PFSK-1 (cell line): ENCODE measurements at regions not wholly inside any gene's neighbourhood (a gene's known extent, or its start where the extent isn't known, plus 50 kb on each side); places are given as distances from the start of the nearest gene placed in this dataset.

Source experiments
- POLR2AphosphoS5 ChIP-seq: IDR thresholded peaks from 2 replicates; pipeline ENCODE4 v1.6.1; 2012; ENCODE audit warnings: low read depth, mild to moderate bottlenecking, control low read depth, low read length, moderate library complexity
- TAF1 ChIP-seq: IDR thresholded peaks from 2 replicates; pipeline ENCODE4 v1.6.1; 2012; ENCODE audit warnings: low read length, control low read depth, borderline replicate concordance; ENCODE audit not compliant: insufficient read depth
- TF ChIP-seq, protein P1 (sequence below), 2 experiments: IDR thresholded peaks; 2 replicates each; pipeline versions ENCODE4 v1.6.1 to v1.8.0; 2011 to 2012; ENCODE audit warnings: low read depth in 2 of 2, low read length in 2 of 2, control low read depth in 1 of 2, inconsistent platforms in 1 of 2, mild to moderate bottlenecking in 1 of 2, moderate library complexity in 1 of 2; ENCODE audit not compliant: insufficient read depth in 1 of 2

GRCh38 chrX:40414335-40414734 lies 166.4 kb upstream of the ATP6AP2 start:
- TF ChIP-seq, protein P1, sequence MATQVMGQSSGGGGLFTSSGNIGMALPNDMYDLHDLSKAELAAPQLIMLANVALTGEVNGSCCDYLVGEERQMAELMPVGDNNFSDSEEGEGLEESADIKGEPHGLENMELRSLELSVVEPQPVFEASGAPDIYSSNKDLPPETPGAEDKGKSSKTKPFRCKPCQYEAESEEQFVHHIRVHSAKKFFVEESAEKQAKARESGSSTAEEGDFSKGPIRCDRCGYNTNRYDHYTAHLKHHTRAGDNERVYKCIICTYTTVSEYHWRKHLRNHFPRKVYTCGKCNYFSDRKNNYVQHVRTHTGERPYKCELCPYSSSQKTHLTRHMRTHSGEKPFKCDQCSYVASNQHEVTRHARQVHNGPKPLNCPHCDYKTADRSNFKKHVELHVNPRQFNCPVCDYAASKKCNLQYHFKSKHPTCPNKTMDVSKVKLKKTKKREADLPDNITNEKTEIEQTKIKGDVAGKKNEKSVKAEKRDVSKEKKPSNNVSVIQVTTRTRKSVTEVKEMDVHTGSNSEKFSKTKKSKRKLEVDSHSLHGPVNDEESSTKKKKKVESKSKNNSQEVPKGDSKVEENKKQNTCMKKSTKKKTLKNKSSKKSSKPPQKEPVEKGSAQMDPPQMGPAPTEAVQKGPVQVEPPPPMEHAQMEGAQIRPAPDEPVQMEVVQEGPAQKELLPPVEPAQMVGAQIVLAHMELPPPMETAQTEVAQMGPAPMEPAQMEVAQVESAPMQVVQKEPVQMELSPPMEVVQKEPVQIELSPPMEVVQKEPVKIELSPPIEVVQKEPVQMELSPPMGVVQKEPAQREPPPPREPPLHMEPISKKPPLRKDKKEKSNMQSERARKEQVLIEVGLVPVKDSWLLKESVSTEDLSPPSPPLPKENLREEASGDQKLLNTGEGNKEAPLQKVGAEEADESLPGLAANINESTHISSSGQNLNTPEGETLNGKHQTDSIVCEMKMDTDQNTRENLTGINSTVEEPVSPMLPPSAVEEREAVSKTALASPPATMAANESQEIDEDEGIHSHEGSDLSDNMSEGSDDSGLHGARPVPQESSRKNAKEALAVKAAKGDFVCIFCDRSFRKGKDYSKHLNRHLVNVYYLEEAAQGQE (IDR thresholded peaks at IDR 0.05; ENCODE audit: insufficient read depth in 1 of 2, low read depth in 2 of 2, low read length in 2 of 2): no peak
- TF ChIP-seq TAF1 (no peak), POLR2AphosphoS5 (no peak)
